LNCaP clone FGC (cell line): ENCODE measurements at regions not wholly inside any gene's neighbourhood (a gene's known extent, or its start where the extent isn't known, plus 50 kb on each side); places are given as distances from the start of the nearest gene placed in this dataset.

ENCODE experiments used
- DNase-seq: peaks from one replicate; pipeline ENCODE4 v3.0.0-alpha.2; 2011; ENCODE audit warnings: low read depth
- H3K4me3 ChIP-seq: 2 replicates; pipeline ENCODE4 v1.5.1; 2011; ENCODE audit warnings: mild to moderate bottlenecking, low read depth, low read length, control low read depth
- CTCF ChIP-seq: IDR thresholded peaks from 2 replicates; pipeline ENCODE4 v1.5.1; 2012; ENCODE audit warnings: mild to moderate bottlenecking; ENCODE audit not compliant: control insufficient read depth, insufficient read depth; ENCODE audit errors: extremely low read depth

GRCh38 chr5:112064271-112064701, 307.3 kb upstream of the NREP start:
- DNase-seq, result no peak

GRCh38 chr5:112063856-112064255, 306.9 kb upstream of the NREP start:
- DNase-seq, result no peak
- no peak for TF ChIP-seq CTCF
- no peak overlapping the region for H3K4me3 ChIP-seq

More at GRCh38 chr5:112064271-112064701, 307.3 kb upstream of the NREP start:
- H3K4me3 ChIP-seq, result no peak overlapping the region
- TF ChIP-seq CTCF, result no peak

GRCh38 chr5:112063191-112063590, 306.2 kb upstream of the NREP start:
- DNase-seq, result no peak
- no peak for TF ChIP-seq CTCF
- no peak overlapping the region for H3K4me3 ChIP-seq

GRCh38 chr5:112062181-112062580, 305.2 kb upstream of the NREP start:
- TF ChIP-seq CTCF, result no peak
- no peak overlapping the region for H3K4me3 ChIP-seq
- no peak for DNase-seq

GRCh38 chr5:112061666-112062065, 304.7 kb upstream of the NREP start:
- TF ChIP-seq CTCF, result no peak
- no peak overlapping the region for H3K4me3 ChIP-seq
- DNase-seq, result no peak

- H3K4me3 ChIP-seq, result no peak overlapping the region
- no peak for TF ChIP-seq CTCF
- no peak for DNase-seq
These were observed 302.7 kb upstream of the NREP start for GRCh38 chr5:112059579-112060135.

GRCh38 chr5:112049738-112050137, 292.7 kb upstream of the NREP start:
- no peak for TF ChIP-seq CTCF
- no peak overlapping the region for H3K4me3 ChIP-seq
- DNase-seq, result no peak
